Neural progenitor cell (in vitro differentiated cells): ENCODE measurements at regions not wholly inside any gene's neighbourhood (a gene's known extent, or its start where the extent isn't known, plus 50 kb on each side); places are given as distances from the start of the nearest gene placed in this dataset.

Experiments used
- CTCF ChIP-seq: fragments of 200-600 bp; sonication (generic); IDR thresholded peaks from 2 replicates; pipeline ENCODE4 v1.5.1; 2017; ENCODE audit warnings: antibody characterized with exemption, mild to moderate bottlenecking
- EZH2phosphoT487 ChIP-seq: fragments of 200-600 bp; sonication (generic); IDR thresholded peaks from 2 replicates; pipeline ENCODE4 v1.6.1; 2017; ENCODE audit warnings: antibody characterized with exemption

DNA sequence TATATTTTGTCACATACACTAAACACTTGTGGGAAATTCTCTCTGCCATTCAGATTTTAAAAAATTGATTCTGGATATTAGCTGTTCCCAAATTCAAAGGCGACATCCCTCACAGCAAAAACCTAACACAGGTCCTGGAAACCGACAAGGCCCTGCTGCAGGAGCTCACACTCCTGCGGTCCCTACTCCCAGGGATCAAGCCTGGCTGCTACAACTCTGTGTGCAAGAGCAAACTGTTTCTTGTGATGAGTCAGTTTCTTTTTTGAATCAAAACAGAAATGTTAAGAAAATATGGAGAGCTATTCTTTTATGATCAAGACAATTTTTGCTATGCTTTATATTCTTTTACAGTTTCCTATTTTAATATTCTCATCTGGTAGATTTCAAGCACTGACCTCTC, 51.0 kb upstream of the TJP1 start:
- TF ChIP-seq CTCF (no peak), EZH2phosphoT487 (no peak)
